Epithelial cell of proximal tubule (primary cell): ENCODE measurements at regions not wholly inside any gene's neighbourhood (a gene's known extent, or its start where the extent isn't known, plus 50 kb on each side); places are given as distances from the start of the nearest gene placed in this dataset.
"Not testable (repeated sequence)": the region's sequence is repeated elsewhere in the genome, so short reads cannot be mapped to it uniquely, and the experiment has no call there.

Experiments used
- DNase-seq: peaks from one replicate; pipeline ENCODE4 v3.0.0-alpha.2; 2011; ENCODE audit warnings: low read depth
- H3K4me3 ChIP-seq: 2 replicates; pipeline ENCODE4 v1.5.1; 2011; ENCODE audit warnings: low read depth, mild to moderate bottlenecking, low read length
- TF ChIP-seq, protein P1 (sequence below): conservative IDR thresholded peaks from 2 replicates; pipeline ENCODE4 v1.5.1; 2012; ENCODE audit warnings: low read depth, mild to moderate bottlenecking, low read length

- TF ChIP-seq, protein P1, sequence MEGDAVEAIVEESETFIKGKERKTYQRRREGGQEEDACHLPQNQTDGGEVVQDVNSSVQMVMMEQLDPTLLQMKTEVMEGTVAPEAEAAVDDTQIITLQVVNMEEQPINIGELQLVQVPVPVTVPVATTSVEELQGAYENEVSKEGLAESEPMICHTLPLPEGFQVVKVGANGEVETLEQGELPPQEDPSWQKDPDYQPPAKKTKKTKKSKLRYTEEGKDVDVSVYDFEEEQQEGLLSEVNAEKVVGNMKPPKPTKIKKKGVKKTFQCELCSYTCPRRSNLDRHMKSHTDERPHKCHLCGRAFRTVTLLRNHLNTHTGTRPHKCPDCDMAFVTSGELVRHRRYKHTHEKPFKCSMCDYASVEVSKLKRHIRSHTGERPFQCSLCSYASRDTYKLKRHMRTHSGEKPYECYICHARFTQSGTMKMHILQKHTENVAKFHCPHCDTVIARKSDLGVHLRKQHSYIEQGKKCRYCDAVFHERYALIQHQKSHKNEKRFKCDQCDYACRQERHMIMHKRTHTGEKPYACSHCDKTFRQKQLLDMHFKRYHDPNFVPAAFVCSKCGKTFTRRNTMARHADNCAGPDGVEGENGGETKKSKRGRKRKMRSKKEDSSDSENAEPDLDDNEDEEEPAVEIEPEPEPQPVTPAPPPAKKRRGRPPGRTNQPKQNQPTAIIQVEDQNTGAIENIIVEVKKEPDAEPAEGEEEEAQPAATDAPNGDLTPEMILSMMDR: peak; percentile 72
- H3K4me3 ChIP-seq: no peak overlapping the region
- DNase-seq: no peak
These were observed 118.1 kb downstream of the ZNF365 start for GRCh38 chr10:62492012-62492869.

- no peak overlapping the region for H3K4me3 ChIP-seq
- DNase-seq: no peak
- TF ChIP-seq, protein P1: no peak
These were observed 118.7 kb downstream of the ZNF365 start for GRCh38 chr10:62492870-62493180.

- H3K4me3 ChIP-seq: no peak overlapping the region
- TF ChIP-seq, protein P1: no peak
- no peak for DNase-seq
These were observed 122.8 kb downstream of the ZNF365 start for GRCh38 chr10:62496925-62497324.

- DNase-seq: no peak
- no peak overlapping the region for H3K4me3 ChIP-seq
- TF ChIP-seq, protein P1: no peak
These were observed 124.1 kb downstream of the ZNF365 start for GRCh38 chr10:62498271-62498670.

- H3K4me3 ChIP-seq, DNase-seq: not testable (repeated sequence)
These were observed 125.9 kb downstream of the ZNF365 start for GRCh38 chr10:62500116-62500515.

GRCh38 chr10:62501547-62501946, 127.4 kb downstream of the ZNF365 start:
- H3K4me3 ChIP-seq: no peak overlapping the region
- TF ChIP-seq, protein P1: no peak
- no peak for DNase-seq

DNA sequence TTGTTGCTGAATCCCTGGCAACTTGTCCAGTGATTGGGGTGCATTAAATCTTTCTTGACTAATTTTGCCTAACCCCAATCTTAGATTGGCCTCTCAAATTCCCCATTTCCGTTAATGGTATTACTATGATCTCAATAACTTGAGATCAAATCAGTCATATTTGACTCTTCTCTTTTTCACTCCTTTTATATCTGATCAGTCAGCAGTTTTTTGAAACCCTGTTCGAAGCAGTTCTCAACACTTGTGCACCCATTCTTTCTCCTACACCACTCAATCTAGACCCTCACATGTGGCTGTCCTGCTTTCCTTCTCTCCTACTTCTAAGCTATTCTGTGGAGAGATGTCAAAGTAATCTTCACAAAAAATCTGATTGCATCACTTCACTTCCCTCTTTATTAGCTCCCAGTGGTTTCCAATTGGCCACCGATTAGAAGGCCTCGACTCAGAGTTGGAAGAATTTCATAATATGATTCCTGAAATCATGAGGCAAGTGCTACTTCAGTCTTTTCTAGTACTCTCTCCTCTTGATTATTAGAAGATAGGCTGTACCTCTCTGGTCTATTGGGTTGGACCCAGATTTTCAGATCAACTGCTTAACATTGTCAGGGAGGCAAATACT, 128.9 kb downstream of the ZNF365 start:
- H3K4me3 ChIP-seq: no peak overlapping the region
- DNase-seq: no peak
- TF ChIP-seq, protein P1: no peak
